GM12878 (cell line): ENCODE measurements at regions not wholly inside any gene's neighbourhood (a gene's known extent, or its start where the extent isn't known, plus 50 kb on each side); places are given as distances from the start of the nearest gene placed in this dataset.

ENCODE experiments used
- ATAC-seq: fragments of 200-7000 bp; cut with Tn5 transposase; 3 replicates; pipeline ENCODE4 v1.9.1; 2020; ENCODE audit warnings: mild to moderate bottlenecking, moderate library complexity
- BruUV-seq: library from RNA; stranded (reverse); fragments of 400-500 nt; replicated peaks from 2 replicates; lab custom pipeline; 2021; lab: Mats Ljungman, UMichigan
- CTCF ChIA-PET: fragments of 300-600 bp; sonication (Branson Sonifier 250); formaldehyde crosslinking; extraction: SDS; loops from one replicate; lab custom pipeline; 2021; ENCODE audit warnings: inconsistent platforms; lab: Yijun Ruan, JAX
- POLR2A ChIA-PET: fragments of 350-600 bp; formaldehyde crosslinking; extraction: SDS; loops from one replicate; lab custom pipeline; 2021; ENCODE audit warnings: inconsistent platforms; lab: Charles Lee
- RAD21 ChIA-PET: fragments of 300-600 bp; sonication (Branson Sonifier 250); formaldehyde crosslinking; loops from one replicate; lab custom pipeline; 2023; ENCODE audit warnings: antibody characterized with exemption; ENCODE audit not compliant: unreplicated experiment; lab: Charles Lee
- SMC1A ChIA-PET: fragments of 300-600 bp; sonication (Branson Sonifier 250); formaldehyde crosslinking; loops from one replicate; lab custom pipeline; 2023; ENCODE audit not compliant: unreplicated experiment, uncharacterized antibody; lab: Charles Lee
- DNase-seq: peaks from one replicate; pipeline ENCODE4 v3.0.0-alpha.2; 2011; ENCODE audit warnings: low read depth, low spot score
- FAIRE-seq: peaks from 3 replicates; lab custom pipeline; 2011; peaks lifted over from hg19 to GRCh38; lab: Jason Lieb, UNC
- H2AFZ ChIP-seq: 2 replicates; pipeline ENCODE4 v1.6.0; 2011; ENCODE audit warnings: low read depth, low read length, control low read depth; ENCODE audit not compliant: control insufficient read depth
- H3K27ac ChIP-seq: 2 replicates; pipeline ENCODE4 v1.5.1; 2011; ENCODE audit warnings: control low read depth; ENCODE audit not compliant: control insufficient read depth, insufficient read depth
- H3K27me3 ChIP-seq, 2 experiments: replicated peaks in 1 of 2; 2 replicates each; pipeline versions ENCODE4 v1.6.0 to v1.6.1; 2011; ENCODE audit warnings: low read length in 1 of 2; ENCODE audit not compliant: control insufficient read depth in 2 of 2, insufficient read depth in 2 of 2
- H3K36me3 ChIP-seq, 2 experiments: 2 replicates each; pipeline ENCODE4 v1.5.1; 2011; ENCODE audit warnings: low read length in 1 of 2; ENCODE audit not compliant: control insufficient read depth in 2 of 2, insufficient read depth in 2 of 2
- H3K4me1 ChIP-seq: 2 replicates; pipeline ENCODE4 v1.6.1; 2011; ENCODE audit warnings: mild to moderate bottlenecking, low read length, moderate library complexity, mixed read lengths; ENCODE audit not compliant: control insufficient read depth, insufficient read depth
- H3K4me2 ChIP-seq: 2 replicates; pipeline ENCODE4 v1.6.0; 2011; ENCODE audit warnings: control low read depth; ENCODE audit not compliant: control insufficient read depth, insufficient read depth
- H3K4me3 ChIP-seq: fragments of 200-600 bp; sonication (generic); 2 replicates; pipeline ENCODE4 v1.5.1; 2016
- H3K79me2 ChIP-seq: 2 replicates; pipeline ENCODE4 v1.6.0; 2011; ENCODE audit warnings: low read length; ENCODE audit not compliant: control insufficient read depth, insufficient read depth
- H3K9ac ChIP-seq: 2 replicates; pipeline ENCODE4 v1.8.0; 2011; ENCODE audit warnings: low read length, control low read depth, mixed read lengths; ENCODE audit not compliant: control insufficient read depth, insufficient read depth
- H3K9me3 ChIP-seq: replicated peaks from 3 replicates; pipeline ENCODE4 v1.5.1; 2011; ENCODE audit warnings: mild to moderate bottlenecking, low read length; ENCODE audit not compliant: control insufficient read depth, insufficient read depth
- H4K20me1 ChIP-seq: 2 replicates; pipeline ENCODE4 v1.6.0; 2011; ENCODE audit not compliant: control insufficient read depth, insufficient read depth
- EGR1 ChIP-seq, 2 experiments: IDR thresholded peaks; 1 replicate in 1 of 2; 2 replicates in 1 of 2; pipeline ENCODE4 v1.6.1; 2011 to 2012; ENCODE audit warnings: low read depth in 2 of 2, low read length in 2 of 2, borderline replicate concordance in 1 of 2, mild to moderate bottlenecking in 1 of 2, moderate library complexity in 1 of 2
- KAT2A ChIP-seq: conservative IDR thresholded peaks from 2 replicates; pipeline ENCODE4 v1.6.1; 2011; ENCODE audit warnings: low read depth, low read length; ENCODE audit not compliant: control insufficient read depth
- MYC ChIP-seq: IDR thresholded peaks from 2 replicates; pipeline ENCODE4 v1.6.1; 2011; ENCODE audit warnings: mild to moderate bottlenecking, low read length, moderate library complexity, inconsistent platforms; ENCODE audit not compliant: insufficient read depth, insufficient replicate concordance, insufficient read length, severe bottlenecking
- NRF1 ChIP-seq: conservative IDR thresholded peaks from 2 replicates; pipeline ENCODE4 v1.6.1; 2011; ENCODE audit warnings: mild to moderate bottlenecking, low read depth, low read length, improper control_type of control experiment
- PML ChIP-seq: IDR thresholded peaks from 2 replicates; pipeline ENCODE4 v1.6.1; 2012; ENCODE audit warnings: low read length, inconsistent platforms
- TCF3 ChIP-seq: IDR thresholded peaks from 2 replicates; pipeline ENCODE4 v1.6.1; 2012; ENCODE audit warnings: low read depth, mild to moderate bottlenecking, low read length, borderline replicate concordance; ENCODE audit not compliant: insufficient read depth
- ZNF217 ChIP-seq: fragments of 450-650 bp; IDR thresholded peaks from 2 replicates; pipeline ENCODE4 v1.6.1; 2017; ENCODE audit warnings: antibody characterized with exemption, mild to moderate bottlenecking
- in situ Hi-C: fragments of 300-500 bp; cut with MboI; formaldehyde crosslinking; loops from 9 replicates; pipeline ENCODE4 v1.14.3; 2018; ENCODE audit warnings: mixed read lengths
- intact Hi-C: fragments of 100-400 bp; cut with micrococcal nuclease; formaldehyde crosslinking; loops from one replicate; pipeline ENCODE4 v1.14.2; 2022; ENCODE audit not compliant: unreplicated experiment
- TF ChIP-seq, protein P1 (sequence below): fragments of 450-650 bp; formaldehyde crosslinking; IDR thresholded peaks from 2 replicates; pipeline ENCODE4 v1.4.0; 2020; ENCODE audit warnings: mild to moderate bottlenecking, moderate library complexity
- TF ChIP-seq, protein P2 (sequence below): fragments of 450-650 bp; IDR thresholded peaks from 2 replicates; pipeline ENCODE4 v1.6.1; 2017; ENCODE audit warnings: mild to moderate bottlenecking, low read depth, inconsistent platforms; ENCODE audit not compliant: poor library complexity, severe bottlenecking
- TF ChIP-seq, protein P3 (sequence below): fragments of 450-650 bp; formaldehyde crosslinking; IDR thresholded peaks from 2 replicates; pipeline ENCODE4 v1.4.0; 2022; ENCODE audit warnings: mild to moderate bottlenecking, moderate library complexity
- TF ChIP-seq, protein P4 (sequence below): fragments of 450-650 bp; formaldehyde crosslinking; IDR thresholded peaks from 2 replicates; pipeline ENCODE4 v1.5.0; 2022; ENCODE audit warnings: mild to moderate bottlenecking, missing genetic modification characterization

DNA sequence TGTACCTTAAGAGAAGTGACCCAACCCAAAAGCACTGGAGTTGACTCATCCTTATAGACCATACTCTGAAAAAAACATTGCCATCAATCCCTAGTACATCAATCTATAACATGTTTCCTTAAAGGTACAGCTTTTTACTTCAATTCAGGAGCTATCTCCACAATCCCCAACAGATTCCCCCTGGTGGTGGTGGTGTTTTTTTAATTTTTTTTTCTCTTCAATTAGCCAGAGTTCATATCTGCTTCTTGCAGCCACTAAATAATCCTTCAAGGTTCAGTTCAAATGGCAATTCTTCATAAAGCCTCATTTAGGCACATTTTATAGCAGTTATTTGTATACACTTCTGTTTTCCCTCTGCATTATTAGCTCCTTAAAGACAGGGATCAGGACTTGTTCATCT is 60.7 kb upstream of the KDR start:
- H4K20me1 ChIP-seq = no peaks in the 10 kb centered on the region
- BruUV-seq = no TSS peak
- H3K4me3 ChIP-seq = no peak overlapping the region
- intact Hi-C loops = loop anchor here (10.0 kb wide), 1 partner anchor 139 kb away; no protein-coding TSS in a partner anchor
- no peak for ATAC-seq
- SMC1A ChIA-PET = interaction anchor here (0.8 to 0.9 kb wide), 2 partner anchors 19 to 525 kb away, joined by 3 read pairs; no protein-coding TSS in a partner anchor
- RAD21 ChIA-PET = no interaction called here
- H3K4me1 ChIP-seq = no peaks in the 10 kb centered on the region
- no peak overlapping the region for H2AFZ ChIP-seq
- no peak for FAIRE-seq
- H3K9me3 ChIP-seq = no peaks in the 10 kb centered on the region
- in situ Hi-C loops = no loop called here
- H3K27ac ChIP-seq = no peak overlapping the region
- CTCF ChIA-PET = interaction anchor here (0.5 kb wide), 1 partner anchor 731 kb away, joined by 4 read pairs; no protein-coding TSS in a partner anchor
- no peaks in the 10 kb centered on the region for H3K27me3 ChIP-seq
- H3K36me3 ChIP-seq = no peaks in the 10 kb centered on the region
- no peak for DNase-seq
- H3K79me2 ChIP-seq = no peaks in the 10 kb centered on the region
- POLR2A ChIA-PET = no interaction called here
- H3K9ac ChIP-seq = no peak overlapping the region
- H3K4me2 ChIP-seq = no peak overlapping the region
- TF ChIP-seq KAT2A (no peak), PML (no peak), NRF1 (no peak), MYC (no peak), TCF3 (no peak), ZNF217 (no peak), EGR1 (IDR thresholded peaks at IDR 0.05; ENCODE audit: borderline replicate concordance in 1 of 2, low read depth in 2 of 2, low read length in 2 of 2) (no peak)
- TF ChIP-seq, protein P1, sequence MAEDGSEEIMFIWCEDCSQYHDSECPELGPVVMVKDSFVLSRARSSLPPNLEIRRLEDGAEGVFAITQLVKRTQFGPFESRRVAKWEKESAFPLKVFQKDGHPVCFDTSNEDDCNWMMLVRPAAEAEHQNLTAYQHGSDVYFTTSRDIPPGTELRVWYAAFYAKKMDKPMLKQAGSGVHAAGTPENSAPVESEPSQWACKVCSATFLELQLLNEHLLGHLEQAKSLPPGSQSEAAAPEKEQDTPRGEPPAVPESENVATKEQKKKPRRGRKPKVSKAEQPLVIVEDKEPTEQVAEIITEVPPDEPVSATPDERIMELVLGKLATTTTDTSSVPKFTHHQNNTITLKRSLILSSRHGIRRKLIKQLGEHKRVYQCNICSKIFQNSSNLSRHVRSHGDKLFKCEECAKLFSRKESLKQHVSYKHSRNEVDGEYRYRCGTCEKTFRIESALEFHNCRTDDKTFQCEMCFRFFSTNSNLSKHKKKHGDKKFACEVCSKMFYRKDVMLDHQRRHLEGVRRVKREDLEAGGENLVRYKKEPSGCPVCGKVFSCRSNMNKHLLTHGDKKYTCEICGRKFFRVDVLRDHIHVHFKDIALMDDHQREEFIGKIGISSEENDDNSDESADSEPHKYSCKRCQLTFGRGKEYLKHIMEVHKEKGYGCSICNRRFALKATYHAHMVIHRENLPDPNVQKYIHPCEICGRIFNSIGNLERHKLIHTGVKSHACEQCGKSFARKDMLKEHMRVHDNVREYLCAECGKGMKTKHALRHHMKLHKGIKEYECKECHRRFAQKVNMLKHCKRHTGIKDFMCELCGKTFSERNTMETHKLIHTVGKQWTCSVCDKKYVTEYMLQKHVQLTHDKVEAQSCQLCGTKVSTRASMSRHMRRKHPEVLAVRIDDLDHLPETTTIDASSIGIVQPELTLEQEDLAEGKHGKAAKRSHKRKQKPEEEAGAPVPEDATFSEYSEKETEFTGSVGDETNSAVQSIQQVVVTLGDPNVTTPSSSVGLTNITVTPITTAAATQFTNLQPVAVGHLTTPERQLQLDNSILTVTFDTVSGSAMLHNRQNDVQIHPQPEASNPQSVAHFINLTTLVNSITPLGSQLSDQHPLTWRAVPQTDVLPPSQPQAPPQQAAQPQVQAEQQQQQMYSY = no peak
- TF ChIP-seq, protein P2, sequence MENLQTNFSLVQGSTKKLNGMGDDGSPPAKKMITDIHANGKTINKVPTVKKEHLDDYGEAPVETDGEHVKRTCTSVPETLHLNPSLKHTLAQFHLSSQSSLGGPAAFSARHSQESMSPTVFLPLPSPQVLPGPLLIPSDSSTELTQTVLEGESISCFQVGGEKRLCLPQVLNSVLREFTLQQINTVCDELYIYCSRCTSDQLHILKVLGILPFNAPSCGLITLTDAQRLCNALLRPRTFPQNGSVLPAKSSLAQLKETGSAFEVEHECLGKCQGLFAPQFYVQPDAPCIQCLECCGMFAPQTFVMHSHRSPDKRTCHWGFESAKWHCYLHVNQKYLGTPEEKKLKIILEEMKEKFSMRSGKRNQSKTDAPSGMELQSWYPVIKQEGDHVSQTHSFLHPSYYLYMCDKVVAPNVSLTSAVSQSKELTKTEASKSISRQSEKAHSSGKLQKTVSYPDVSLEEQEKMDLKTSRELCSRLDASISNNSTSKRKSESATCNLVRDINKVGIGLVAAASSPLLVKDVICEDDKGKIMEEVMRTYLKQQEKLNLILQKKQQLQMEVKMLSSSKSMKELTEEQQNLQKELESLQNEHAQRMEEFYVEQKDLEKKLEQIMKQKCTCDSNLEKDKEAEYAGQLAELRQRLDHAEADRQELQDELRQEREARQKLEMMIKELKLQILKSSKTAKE = no peak
- TF ChIP-seq, protein P3, sequence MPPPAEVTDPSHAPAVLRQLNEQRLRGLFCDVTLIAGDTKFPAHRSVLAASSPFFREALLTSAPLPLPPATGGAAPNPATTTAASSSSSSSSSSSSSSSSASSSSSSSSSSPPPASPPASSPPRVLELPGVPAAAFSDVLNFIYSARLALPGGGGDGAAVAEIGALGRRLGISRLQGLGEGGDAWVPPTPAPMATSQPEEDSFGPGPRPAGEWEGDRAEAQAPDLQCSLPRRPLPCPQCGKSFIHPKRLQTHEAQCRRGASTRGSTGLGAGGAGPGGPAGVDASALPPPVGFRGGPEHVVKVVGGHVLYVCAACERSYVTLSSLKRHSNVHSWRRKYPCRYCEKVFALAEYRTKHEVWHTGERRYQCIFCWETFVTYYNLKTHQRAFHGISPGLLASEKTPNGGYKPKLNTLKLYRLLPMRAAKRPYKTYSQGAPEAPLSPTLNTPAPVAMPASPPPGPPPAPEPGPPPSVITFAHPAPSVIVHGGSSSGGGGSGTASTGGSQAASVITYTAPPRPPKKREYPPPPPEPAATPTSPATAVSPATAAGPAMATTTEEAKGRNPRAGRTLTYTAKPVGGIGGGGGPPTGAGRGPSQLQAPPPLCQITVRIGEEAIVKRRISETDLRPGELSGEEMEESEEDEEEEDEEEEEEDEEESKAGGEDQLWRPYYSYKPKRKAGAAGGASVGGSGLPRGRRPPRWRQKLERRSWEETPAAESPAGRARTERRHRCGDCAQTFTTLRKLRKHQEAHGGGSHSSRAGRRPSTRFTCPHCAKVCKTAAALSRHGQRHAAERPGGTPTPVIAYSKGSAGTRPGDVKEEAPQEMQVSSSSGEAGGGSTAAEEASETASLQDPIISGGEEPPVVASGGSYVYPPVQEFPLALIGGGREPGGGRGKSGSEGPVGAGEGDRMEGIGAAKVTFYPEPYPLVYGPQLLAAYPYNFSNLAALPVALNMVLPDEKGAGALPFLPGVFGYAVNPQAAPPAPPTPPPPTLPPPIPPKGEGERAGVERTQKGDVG = no peak
- TF ChIP-seq, protein P4, sequence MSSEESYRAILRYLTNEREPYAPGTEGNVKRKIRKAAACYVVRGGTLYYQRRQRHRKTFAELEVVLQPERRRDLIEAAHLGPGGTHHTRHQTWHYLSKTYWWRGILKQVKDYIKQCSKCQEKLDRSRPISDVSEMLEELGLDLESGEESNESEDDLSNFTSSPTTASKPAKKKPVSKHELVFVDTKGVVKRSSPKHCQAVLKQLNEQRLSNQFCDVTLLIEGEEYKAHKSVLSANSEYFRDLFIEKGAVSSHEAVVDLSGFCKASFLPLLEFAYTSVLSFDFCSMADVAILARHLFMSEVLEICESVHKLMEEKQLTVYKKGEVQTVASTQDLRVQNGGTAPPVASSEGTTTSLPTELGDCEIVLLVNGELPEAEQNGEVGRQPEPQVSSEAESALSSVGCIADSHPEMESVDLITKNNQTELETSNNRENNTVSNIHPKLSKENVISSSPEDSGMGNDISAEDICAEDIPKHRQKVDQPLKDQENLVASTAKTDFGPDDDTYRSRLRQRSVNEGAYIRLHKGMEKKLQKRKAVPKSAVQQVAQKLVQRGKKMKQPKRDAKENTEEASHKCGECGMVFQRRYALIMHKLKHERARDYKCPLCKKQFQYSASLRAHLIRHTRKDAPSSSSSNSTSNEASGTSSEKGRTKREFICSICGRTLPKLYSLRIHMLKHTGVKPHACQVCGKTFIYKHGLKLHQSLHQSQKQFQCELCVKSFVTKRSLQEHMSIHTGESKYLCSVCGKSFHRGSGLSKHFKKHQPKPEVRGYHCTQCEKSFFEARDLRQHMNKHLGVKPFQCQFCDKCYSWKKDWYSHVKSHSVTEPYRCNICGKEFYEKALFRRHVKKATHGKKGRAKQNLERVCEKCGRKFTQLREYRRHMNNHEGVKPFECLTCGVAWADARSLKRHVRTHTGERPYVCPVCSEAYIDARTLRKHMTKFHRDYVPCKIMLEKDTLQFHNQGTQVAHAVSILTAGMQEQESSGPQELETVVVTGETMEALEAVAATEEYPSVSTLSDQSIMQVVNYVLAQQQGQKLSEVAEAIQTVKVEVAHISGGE = no peak
